H1 (cell line): ENCODE measurements at regions not wholly inside any gene's neighbourhood (a gene's known extent, or its start where the extent isn't known, plus 50 kb on each side); places are given as distances from the start of the nearest gene placed in this dataset.

Source experiments
- CTCF ChIA-PET: fragments of 300-600 bp; sonication (Branson Sonifier 250); formaldehyde crosslinking; loops from one replicate; lab custom pipeline; 2021; ENCODE audit not compliant: partially characterized antibody; lab: Charles Lee
- POLR2A ChIA-PET: fragments of 300-600 bp; sonication (Branson Sonifier 250); formaldehyde crosslinking; loops from one replicate; lab custom pipeline; 2021; ENCODE audit warnings: inconsistent platforms; ENCODE audit not compliant: partially characterized antibody; lab: Charles Lee
- DNase-seq, 2 experiments: peaks; one replicate each; pipeline versions ENCODE4 v3.0.0 to v3.0.0-alpha.2; 2010 to 2022; ENCODE audit warnings: low spot score in 2 of 2, low read depth in 1 of 2, mixed read lengths in 1 of 2
- FAIRE-seq: peaks from 2 replicates; lab custom pipeline; 2011; peaks lifted over from hg19 to GRCh38; lab: Jason Lieb, UNC
- H2AFZ ChIP-seq: 2 replicates; pipeline ENCODE4 v1.8.1; 2012; ENCODE audit warnings: low read length, inconsistent platforms
- H2AK5ac ChIP-seq: 2 replicates; pipeline ENCODE4 v1.6.1; 2013; ENCODE audit warnings: low read depth, low read length
- H2BK120ac ChIP-seq: replicated peaks from 2 replicates; pipeline ENCODE3; 2013; ENCODE audit warnings: low read depth, low read length, inconsistent platforms
- H2BK12ac ChIP-seq: 2 replicates; pipeline ENCODE4 v1.6.1; 2013; ENCODE audit warnings: low read depth, low read length
- H2BK15ac ChIP-seq: 2 replicates; pipeline ENCODE4 v1.6.1; 2013; ENCODE audit warnings: low read length
- H2BK20ac ChIP-seq: 2 replicates; pipeline ENCODE4 v1.6.1; 2013; ENCODE audit warnings: low read length
- H2BK5ac ChIP-seq: 2 replicates; pipeline ENCODE4 v1.6.1; 2013; ENCODE audit warnings: low read depth, low read length
- H3K14ac ChIP-seq: 2 replicates; pipeline ENCODE4 v1.6.1; 2013; ENCODE audit warnings: inconsistent platforms; ENCODE audit not compliant: insufficient read length
- H3K18ac ChIP-seq: 2 replicates; pipeline ENCODE4 v1.6.1; 2013; ENCODE audit warnings: low read length; ENCODE audit errors: extremely low read depth
- H3K23ac ChIP-seq: 2 replicates; pipeline ENCODE4 v1.6.1; 2013; ENCODE audit warnings: inconsistent platforms; ENCODE audit not compliant: insufficient read length
- H3K23me2 ChIP-seq: 2 replicates; pipeline ENCODE4 v1.6.1; 2013; ENCODE audit warnings: low read depth, low read length
- H3K27ac ChIP-seq: 2 replicates; pipeline ENCODE4 v1.6.1; 2011; ENCODE audit warnings: low read depth, low read length, inconsistent platforms
- H3K27me3 ChIP-seq, 4 experiments: replicated peaks in 1 of 4; 1 replicate in 1 of 4; 2 replicates in 3 of 4; pipeline versions ENCODE4 v1.6.1 to v1.8.1; 2011 to 2013; ENCODE audit warnings: low read length in 3 of 4, mild to moderate bottlenecking in 3 of 4, inconsistent platforms in 2 of 4, mixed read lengths in 2 of 4, moderate library complexity in 1 of 4; ENCODE audit not compliant: control insufficient read depth in 3 of 4, insufficient read depth in 3 of 4; ENCODE audit errors: extremely low read depth in 1 of 4
- H3K36me3 ChIP-seq, 4 experiments: 2 replicates each; pipeline versions ENCODE4 v1.6.1 to v1.8.1; 2011 to 2013; ENCODE audit warnings: mild to moderate bottlenecking in 4 of 4, low read length in 3 of 4, moderate library complexity in 2 of 4, control low read depth in 1 of 4, inconsistent platforms in 1 of 4; ENCODE audit not compliant: insufficient read depth in 4 of 4, control insufficient read depth in 2 of 4
- H3K4ac ChIP-seq: replicated peaks from 2 replicates; pipeline ENCODE3; 2013; ENCODE audit warnings: low read length, low read depth, mixed read lengths, inconsistent platforms; ENCODE audit not compliant: insufficient read length
- H3K4me1 ChIP-seq, 4 experiments: replicated peaks in 1 of 4; 1 replicate in 1 of 4; 2 replicates in 3 of 4; pipeline versions ENCODE4 v1.6.1 to v1.8.1; 2011 to 2013; ENCODE audit warnings: low read length in 3 of 4, inconsistent platforms in 2 of 4, mixed read lengths in 1 of 4; ENCODE audit not compliant: insufficient read depth in 4 of 4, control insufficient read depth in 3 of 4
- H3K4me2 ChIP-seq, 2 experiments: 2 replicates each; pipeline versions ENCODE4 v1.6.1 to v1.8.1; 2011 to 2013; ENCODE audit warnings: low read depth in 2 of 2, low read length in 2 of 2, control low read depth in 1 of 2, inconsistent platforms in 1 of 2, mild to moderate bottlenecking in 1 of 2; ENCODE audit not compliant: insufficient read depth in 1 of 2
- H3K4me3 ChIP-seq, 4 experiments: fragments of 200-600, 300-600 bp in 1 of 4; sonication (generic), shearing (Covaris generic), sonication (Bioruptor Twin) in 1 of 4; 2 replicates each; pipeline versions ENCODE4 v1.5.1 to v1.8.1; 2011 to 2016; ENCODE audit warnings: low read length in 4 of 4, low read depth in 3 of 4, control low read depth in 2 of 4, inconsistent platforms in 2 of 4, mild to moderate bottlenecking in 2 of 4, mixed read lengths in 1 of 4, moderate library complexity in 1 of 4; ENCODE audit not compliant: insufficient read depth in 2 of 4; ENCODE audit errors: extremely low read depth in 1 of 4
- H3K56ac ChIP-seq: replicated peaks from 2 replicates; pipeline ENCODE3; 2013; ENCODE audit warnings: low read depth, mild to moderate bottlenecking, mixed read lengths, low read length, inconsistent platforms; ENCODE audit not compliant: insufficient read length
- H3K79me1 ChIP-seq: 2 replicates; pipeline ENCODE4 v1.6.1; 2013; ENCODE audit warnings: low read depth, low read length, control low read depth
- H3K79me2 ChIP-seq, 2 experiments: 2 replicates each; pipeline versions ENCODE4 v1.6.1 to v1.8.1; 2012 to 2013; ENCODE audit warnings: low read length in 2 of 2, mild to moderate bottlenecking in 2 of 2, inconsistent platforms in 1 of 2; ENCODE audit not compliant: insufficient read depth in 2 of 2, control insufficient read depth in 1 of 2
- H3K9ac ChIP-seq, 4 experiments: replicated peaks in 1 of 4; 1 replicate in 1 of 4; 2 replicates in 3 of 4; pipeline versions ENCODE4 v1.6.1 to v1.8.1; 2011 to 2013; ENCODE audit warnings: low read depth in 3 of 4, low read length in 3 of 4, control low read depth in 2 of 4, mild to moderate bottlenecking in 2 of 4, moderate library complexity in 2 of 4, inconsistent platforms in 1 of 4; ENCODE audit errors: extremely low read depth in 1 of 4
- H3K9me3 ChIP-seq, 2 experiments: 2 replicates each; pipeline versions ENCODE4 v1.6.1 to v1.8.1; 2012 to 2013; ENCODE audit warnings: mild to moderate bottlenecking in 2 of 2, moderate library complexity in 2 of 2, control low read depth in 1 of 2, inconsistent platforms in 1 of 2, low read depth in 1 of 2, low read length in 1 of 2, mixed read lengths in 1 of 2; ENCODE audit not compliant: insufficient read depth in 2 of 2
- H4K20me1 ChIP-seq, 2 experiments: replicated peaks in 1 of 2; 2 replicates each; pipeline versions ENCODE3 to v1.8.1; 2011 to 2013; ENCODE audit warnings: inconsistent platforms in 2 of 2, low read length in 2 of 2, mild to moderate bottlenecking in 1 of 2; ENCODE audit not compliant: insufficient read depth in 2 of 2, control insufficient read depth in 1 of 2
- H4K5ac ChIP-seq: 2 replicates; pipeline ENCODE4 v1.6.1; 2013; ENCODE audit warnings: low read length, low read depth, mixed read lengths, inconsistent platforms; ENCODE audit not compliant: insufficient read length
- H4K8ac ChIP-seq: 2 replicates; pipeline ENCODE4 v1.8.0; 2013; ENCODE audit warnings: mild to moderate bottlenecking, moderate library complexity, low read length, inconsistent platforms; ENCODE audit not compliant: insufficient read depth; ENCODE audit errors: extremely low read depth
- H4K91ac ChIP-seq: replicated peaks from 2 replicates; pipeline ENCODE3; 2013; ENCODE audit warnings: low read length, mixed read lengths, inconsistent platforms; ENCODE audit not compliant: insufficient read length
- CBX8 ChIP-seq: fragments of 300-800, 300-1000 bp; sonication (generic); IDR thresholded peaks from 2 replicates; pipeline ENCODE4 v1.7.1; 2016; ENCODE audit warnings: low read depth, low read length, borderline replicate concordance
- CHD2 ChIP-seq: IDR thresholded peaks from 2 replicates; pipeline ENCODE4 v1.6.1; 2012; ENCODE audit warnings: low read length, improper control_type of control experiment
- CREB1 ChIP-seq: IDR thresholded peaks from 2 replicates; pipeline ENCODE4 v1.6.1; 2012; ENCODE audit warnings: inconsistent platforms
- CTCF ChIP-seq, 3 experiments: IDR thresholded peaks; 1 replicate in 2 of 3; 2 replicates in 1 of 3; pipeline versions ENCODE4 v1.5.1 to v1.6.1; 2011; ENCODE audit warnings: low read length in 3 of 3, mild to moderate bottlenecking in 3 of 3, inconsistent platforms in 2 of 3, low read depth in 1 of 3, moderate library complexity in 1 of 3; ENCODE audit not compliant: insufficient read depth in 1 of 3; ENCODE audit errors: control extremely low read depth in 1 of 3
- KDM1A ChIP-seq: fragments of 200-600, 300-600 bp; sonication (generic); IDR thresholded peaks from 2 replicates; pipeline ENCODE4 v1.7.1; 2016; ENCODE audit warnings: mild to moderate bottlenecking, low read length, borderline replicate concordance
- NANOG ChIP-seq: IDR thresholded peaks from 2 replicates; pipeline ENCODE4 v1.6.1; 2011; ENCODE audit warnings: low read length, low read depth, mild to moderate bottlenecking, inconsistent platforms; ENCODE audit not compliant: insufficient read depth, poor library complexity, severe bottlenecking
- POLR2A ChIP-seq, 2 experiments: IDR thresholded peaks; 1 replicate in 1 of 2; 2 replicates in 1 of 2; pipeline ENCODE4 v1.6.1; 2011; ENCODE audit warnings: low read depth in 2 of 2, low read length in 2 of 2, mild to moderate bottlenecking in 2 of 2; ENCODE audit errors: control extremely low read depth in 1 of 2
- SIX5 ChIP-seq: IDR thresholded peaks from 2 replicates; pipeline ENCODE4 v1.6.1; 2011; ENCODE audit warnings: mild to moderate bottlenecking, low read depth, low read length
- TEAD4 ChIP-seq: IDR thresholded peaks from 2 replicates; pipeline ENCODE4 v1.6.1; 2012; ENCODE audit warnings: low read depth, low read length, inconsistent platforms, mixed read lengths
- USF2 ChIP-seq: IDR thresholded peaks from 2 replicates; pipeline ENCODE4 v1.6.1; 2011; ENCODE audit warnings: low read length, improper control_type of control experiment
- WGBS, 2 experiments: shearing (Covaris generic) in 1 of 2; methylation state at CpG; one replicate each; pipeline versions ENCODE4 v1.1.6 to v1.1.7; 2013 to 2015; ENCODE audit warnings: low lambda C conversion rate in 2 of 2, mixed read lengths in 2 of 2, inconsistent platforms in 1 of 2, low coverage in 1 of 2, missing lambda C conversion rate in 1 of 2; ENCODE audit not compliant: insufficient replicate concordance in 2 of 2, insufficient coverage in 1 of 2, insufficient read length in 1 of 2; ENCODE audit errors: extremely low coverage in 1 of 2, missing lambda C conversion rate in 1 of 2; 5-methylcytosine and 5-hydroxymethylcytosine counted together

DNA sequence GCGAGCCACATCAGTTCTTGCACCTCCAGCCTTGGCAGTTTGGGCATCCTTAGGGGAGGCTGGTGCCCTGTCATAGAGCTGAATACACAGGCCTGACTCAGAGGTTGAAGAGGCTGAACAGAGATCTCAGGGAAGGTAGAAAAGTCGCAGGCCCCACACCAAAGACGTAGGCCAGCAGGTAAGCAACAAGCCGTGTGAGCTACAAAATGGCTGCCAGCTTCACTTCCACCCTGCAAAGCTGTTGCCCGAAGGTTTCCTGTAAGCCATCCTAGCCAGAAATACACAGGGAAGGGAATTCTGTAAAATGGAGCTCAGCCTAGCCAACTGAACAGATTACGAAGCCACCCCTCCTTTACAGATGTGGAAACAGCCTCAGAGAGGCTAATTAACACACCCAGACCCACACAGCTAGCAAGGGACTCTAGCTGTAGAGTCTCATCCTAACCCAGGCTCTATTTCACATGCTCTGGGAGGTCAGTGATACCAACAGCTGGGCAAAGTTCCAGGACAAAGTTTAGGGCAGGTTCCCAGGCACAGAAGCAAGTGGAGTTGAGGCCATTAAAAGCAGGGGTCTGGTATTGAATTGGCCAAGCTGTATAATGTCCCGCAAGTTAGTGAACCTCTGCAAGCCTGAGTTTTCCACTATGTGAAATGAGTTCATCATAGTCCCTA, 66.3 kb upstream of the RASGRF1 start:
- H3K9me3 ChIP-seq: no peaks in the 10 kb centered on the region
- H3K23ac ChIP-seq: no peak overlapping the region
- no peak overlapping the region for H4K91ac ChIP-seq
- H3K14ac ChIP-seq: no peak overlapping the region
- H2BK20ac ChIP-seq: no peak overlapping the region
- H2BK120ac ChIP-seq: no peak overlapping the region
- whole genome bisulfite sequencing, 2 experiments: 82% methylated on average over 7 of the region's 7 CpGs; no CpG with 5 or more reads in 1 of the 2 experiments
- H2BK12ac ChIP-seq: no peak overlapping the region
- no peaks in the 10 kb centered on the region for H3K36me3 ChIP-seq
- H4K20me1 ChIP-seq: no peaks in the 10 kb centered on the region
- no peak overlapping the region for H4K5ac ChIP-seq
- H3K27ac ChIP-seq: no peak overlapping the region
- H2BK5ac ChIP-seq: no peak overlapping the region
- no peak overlapping the region for H3K18ac ChIP-seq
- H3K4me3 ChIP-seq: no peak overlapping the region
- no peak overlapping the region for H2BK15ac ChIP-seq
- no peak overlapping the region for H3K56ac ChIP-seq
- H3K79me2 ChIP-seq: no peaks in the 10 kb centered on the region
- peaks cover 0 to 3% (median 1%) of the 10 kb centered on the region in 4 experiments; a peak in 2 of 7 replicates for H3K27me3 ChIP-seq
- FAIRE-seq: no peak
- no peak overlapping the region; the same call in 1 of the 2 replicates for H2AFZ ChIP-seq
- H3K23me2 ChIP-seq: no peaks in the 10 kb centered on the region
- H3K9ac ChIP-seq: no peak overlapping the region
- no peak overlapping the region for H3K4ac ChIP-seq
- no peaks in the 10 kb centered on the region for H3K79me1 ChIP-seq
- peaks cover 0 to 8% (median 2%) of the 10 kb centered on the region in 4 experiments; a peak in 1 of 7 replicates for H3K4me1 ChIP-seq
- no peak overlapping the region; the same call in 1 of the 2 replicates for H4K8ac ChIP-seq
- H2AK5ac ChIP-seq: no peak overlapping the region
- CTCF ChIA-PET: interaction anchor here (0.8 to 4.9 kb wide), 13 partner anchors 10 to 151 kb away, joined by 3 to 36 read pairs (median 4); no protein-coding TSS in a partner anchor
- H3K4me2 ChIP-seq: no peak overlapping the region
- DNase-seq: no peak
- POLR2A ChIA-PET: interaction anchor here (1.7 kb wide), 1 partner anchor 12 kb away, joined by 5 read pairs; no protein-coding TSS in a partner anchor
- no peak for TF ChIP-seq CTCF (IDR thresholded peaks at IDR 0.05; ENCODE audit: control extremely low read depth in 1 of 3, insufficient read depth in 1 of 3, low read depth in 1 of 3, low read length in 3 of 3)
- TF ChIP-seq NANOG: no peak
- TF ChIP-seq CHD2: no peak
- TF ChIP-seq SIX5: no peak
- TF ChIP-seq POLR2A (IDR thresholded peaks at IDR 0.05; ENCODE audit: control extremely low read depth in 1 of 2, low read depth in 2 of 2, low read length in 2 of 2): no peak
- TF ChIP-seq USF2: no peak
- TF ChIP-seq KDM1A: no peak
- TF ChIP-seq CREB1: no peak
- TF ChIP-seq CBX8: no peak
- TF ChIP-seq TEAD4: no peak
